WTC11 (cell line): ENCODE measurements at regions not wholly inside any gene's neighbourhood (a gene's known extent, or its start where the extent isn't known, plus 50 kb on each side); places are given as distances from the start of the nearest gene placed in this dataset.

Experiments
- ATAC-seq: fragments of 200-7000 bp; cut with Tn5 transposase; 2 replicates; pipeline ENCODE4 v1.10.0; 2021; ENCODE audit warnings: mild to moderate bottlenecking, moderate library complexity
- CTCF ChIA-PET: fragments of 300-600 bp; sonication (Branson Sonifier 250); formaldehyde crosslinking; loops from one replicate; lab custom pipeline; 2021; ENCODE audit warnings: antibody characterized with exemption; lab: Charles Lee
- POLR2A ChIA-PET: fragments of 350-600 bp; sonication (Branson Sonifier 250); formaldehyde crosslinking; loops from one replicate; lab custom pipeline; 2021; ENCODE audit warnings: antibody characterized with exemption; lab: Charles Lee
- DNase-seq: peaks from one replicate; pipeline ENCODE4 v3.0.0; 2021; ENCODE audit warnings: low spot score
- H3K27ac Mint-ChIP-seq: 2 replicates; pipeline ENCODE4 v1.8.0; 2021; ENCODE audit warnings: mixed read lengths
- H3K27me3 Mint-ChIP-seq: 2 replicates; pipeline ENCODE4 v1.8.0; 2021; ENCODE audit warnings: low read depth, mild to moderate bottlenecking, moderate library complexity, mixed read lengths
- H3K36me3 Mint-ChIP-seq: 2 replicates; pipeline ENCODE4 v1.8.0; 2021; ENCODE audit warnings: mixed read lengths
- H3K4me1 Mint-ChIP-seq: 2 replicates; pipeline ENCODE4 v1.8.0; 2022; ENCODE audit warnings: mixed read lengths
- H3K4me3 Mint-ChIP-seq: 2 replicates; pipeline ENCODE4 v1.8.0; 2021; ENCODE audit warnings: mild to moderate bottlenecking, moderate library complexity, mixed read lengths
- H3K9me3 Mint-ChIP-seq: 2 replicates; pipeline ENCODE4 v1.8.0; 2021; ENCODE audit warnings: mixed read lengths
- CTCF ChIP-seq: fragments of 200-600 bp; IDR thresholded peaks from 2 replicates; pipeline ENCODE4 v1.8.0; 2022; ENCODE audit warnings: antibody characterized with exemption
- E2F1 ChIP-seq: sonication (generic); formaldehyde crosslinking; IDR thresholded peaks from 2 replicates; pipeline ENCODE4 v1.8.0; 2022; ENCODE audit warnings: mild to moderate bottlenecking, missing genetic modification reagents
- E2F5 ChIP-seq: sonication (generic); formaldehyde crosslinking; IDR thresholded peaks from 2 replicates; pipeline ENCODE4 v1.8.1; 2022; ENCODE audit warnings: mild to moderate bottlenecking, moderate library complexity, missing genetic modification reagents
- ELF4 ChIP-seq: sonication (generic); formaldehyde crosslinking; IDR thresholded peaks from 2 replicates; pipeline ENCODE4 v1.8.1; 2022; ENCODE audit warnings: low read depth, mild to moderate bottlenecking, moderate library complexity, missing genetic modification reagents
- EMX1 ChIP-seq: fragments of 250-450 bp; sonication (Bioruptor Pico); IDR thresholded peaks from 2 replicates; pipeline ENCODE4 v1.8.0; 2021; ENCODE audit warnings: mild to moderate bottlenecking
- HMGA2 ChIP-seq: fragments of 250-450 bp; sonication (Bioruptor Pico); IDR thresholded peaks from 2 replicates; pipeline ENCODE4 v1.4.0; 2021; ENCODE audit warnings: mild to moderate bottlenecking, moderate library complexity
- IRF2 ChIP-seq: sonication (generic); formaldehyde crosslinking; IDR thresholded peaks from 2 replicates; pipeline ENCODE4 v1.8.0; 2022; ENCODE audit warnings: low read depth, missing genetic modification reagents, borderline replicate concordance
- JUN ChIP-seq: sonication (generic); formaldehyde crosslinking; IDR thresholded peaks from 2 replicates; pipeline ENCODE4 v1.8.0; 2023; ENCODE audit warnings: mild to moderate bottlenecking, missing genetic modification reagents
- NFE2L1 ChIP-seq: sonication (generic); formaldehyde crosslinking; IDR thresholded peaks from 2 replicates; pipeline ENCODE4 v1.8.1; 2023; ENCODE audit warnings: missing genetic modification reagents
- NFYB ChIP-seq: sonication (generic); formaldehyde crosslinking; conservative IDR thresholded peaks from 2 replicates; pipeline ENCODE4 v1.8.0; 2022; ENCODE audit warnings: low read depth, missing genetic modification reagents
- STAT6 ChIP-seq: sonication (generic); formaldehyde crosslinking; conservative IDR thresholded peaks from 2 replicates; pipeline ENCODE4 v1.8.1; 2023; ENCODE audit warnings: mild to moderate bottlenecking, low read depth, missing genetic modification reagents, moderate library complexity
- TCF7 ChIP-seq: sonication (generic); formaldehyde crosslinking; IDR thresholded peaks from 2 replicates; pipeline ENCODE4 v1.8.0; 2022; ENCODE audit warnings: mild to moderate bottlenecking, low read depth, missing genetic modification reagents, moderate library complexity
- ZNF219 ChIP-seq: sonication (generic); formaldehyde crosslinking; IDR thresholded peaks from 2 replicates; pipeline ENCODE4 v1.8.0; 2023; ENCODE audit warnings: missing genetic modification reagents, mild to moderate bottlenecking, borderline replicate concordance
- ZNF232 ChIP-seq: sonication (generic); formaldehyde crosslinking; IDR thresholded peaks from 2 replicates; pipeline ENCODE4 v1.8.0; 2022; ENCODE audit warnings: mild to moderate bottlenecking, missing genetic modification reagents
- ZNF263 ChIP-seq: sonication (generic); formaldehyde crosslinking; IDR thresholded peaks from 2 replicates; pipeline ENCODE4 v1.8.1; 2022; ENCODE audit warnings: low read depth, mild to moderate bottlenecking, moderate library complexity, missing genetic modification reagents
- ZNF532 ChIP-seq: fragments of 250-450 bp; sonication (Bioruptor Pico); IDR thresholded peaks from 2 replicates; pipeline ENCODE4 v1.9.0; 2021; ENCODE audit warnings: mild to moderate bottlenecking, borderline replicate concordance
- ZNF671 ChIP-seq: fragments of 250-450 bp; sonication (Bioruptor Pico); IDR thresholded peaks from 2 replicates; pipeline ENCODE4 v1.8.0; 2021; ENCODE audit warnings: mild to moderate bottlenecking
- TF ChIP-seq, protein P1 (sequence below): sonication (generic); formaldehyde crosslinking; IDR thresholded peaks from 2 replicates; pipeline ENCODE4 v1.8.1; 2023; ENCODE audit warnings: mild to moderate bottlenecking, missing genetic modification reagents
- TF ChIP-seq, protein P2 (sequence below): sonication (generic); formaldehyde crosslinking; IDR thresholded peaks from 2 replicates; pipeline ENCODE4 v1.8.1; 2022; ENCODE audit warnings: low read depth, mild to moderate bottlenecking, moderate library complexity, missing genetic modification reagents, borderline replicate concordance

DNA sequence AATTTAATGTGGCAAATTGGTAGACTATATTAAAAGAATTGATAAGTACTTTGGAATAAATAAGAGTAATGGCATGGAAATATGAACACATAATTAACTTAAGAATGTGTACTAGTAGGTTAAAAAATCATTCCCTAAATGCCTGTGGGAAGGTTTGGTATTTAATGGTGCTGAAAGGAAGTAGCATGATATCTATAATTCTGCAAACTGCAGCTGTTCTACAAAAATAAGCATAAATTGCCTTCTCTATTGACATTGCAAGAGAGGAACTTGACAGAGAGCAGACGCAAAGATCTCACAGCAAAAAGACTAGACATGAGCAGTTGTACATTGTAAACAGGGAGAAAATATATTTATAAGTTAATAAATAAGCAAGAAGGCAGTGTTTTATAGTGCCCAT lies 752.5 kb upstream of the PCDH10 start:
- no peak for TF ChIP-seq TCF7
- no peak for TF ChIP-seq ZNF263
- no peak for TF ChIP-seq E2F5 (CRISPR knock-in tag)
- no peak for TF ChIP-seq EMX1
- no peak for TF ChIP-seq ZNF219
- no peak for TF ChIP-seq E2F1 (CRISPR knock-in tag)
- TF ChIP-seq, protein P1, sequence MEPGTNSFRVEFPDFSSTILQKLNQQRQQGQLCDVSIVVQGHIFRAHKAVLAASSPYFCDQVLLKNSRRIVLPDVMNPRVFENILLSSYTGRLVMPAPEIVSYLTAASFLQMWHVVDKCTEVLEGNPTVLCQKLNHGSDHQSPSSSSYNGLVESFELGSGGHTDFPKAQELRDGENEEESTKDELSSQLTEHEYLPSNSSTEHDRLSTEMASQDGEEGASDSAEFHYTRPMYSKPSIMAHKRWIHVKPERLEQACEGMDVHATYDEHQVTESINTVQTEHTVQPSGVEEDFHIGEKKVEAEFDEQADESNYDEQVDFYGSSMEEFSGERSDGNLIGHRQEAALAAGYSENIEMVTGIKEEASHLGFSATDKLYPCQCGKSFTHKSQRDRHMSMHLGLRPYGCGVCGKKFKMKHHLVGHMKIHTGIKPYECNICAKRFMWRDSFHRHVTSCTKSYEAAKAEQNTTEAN (CRISPR knock-in tag): no peak
- no peak for TF ChIP-seq IRF2 (CRISPR knock-in tag)
- TF ChIP-seq ZNF232: no peak
- TF ChIP-seq NFYB (CRISPR knock-in tag): no peak
- TF ChIP-seq ZNF532 (CRISPR knock-in tag): no peak
- TF ChIP-seq HMGA2 (CRISPR knock-in tag): no peak
- TF ChIP-seq JUN (CRISPR knock-in tag): no peak
- TF ChIP-seq NFE2L1 (CRISPR knock-in tag): no peak
- TF ChIP-seq ZNF671 (CRISPR knock-in tag): no peak
- TF ChIP-seq, protein P2, sequence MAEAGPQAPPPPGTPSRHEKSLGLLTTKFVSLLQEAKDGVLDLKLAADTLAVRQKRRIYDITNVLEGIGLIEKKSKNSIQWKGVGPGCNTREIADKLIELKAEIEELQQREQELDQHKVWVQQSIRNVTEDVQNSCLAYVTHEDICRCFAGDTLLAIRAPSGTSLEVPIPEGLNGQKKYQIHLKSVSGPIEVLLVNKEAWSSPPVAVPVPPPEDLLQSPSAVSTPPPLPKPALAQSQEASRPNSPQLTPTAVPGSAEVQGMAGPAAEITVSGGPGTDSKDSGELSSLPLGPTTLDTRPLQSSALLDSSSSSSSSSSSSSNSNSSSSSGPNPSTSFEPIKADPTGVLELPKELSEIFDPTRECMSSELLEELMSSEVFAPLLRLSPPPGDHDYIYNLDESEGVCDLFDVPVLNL (CRISPR knock-in tag): no peak
- TF ChIP-seq ELF4 (CRISPR knock-in tag): no peak
- TF ChIP-seq CTCF: no peak
- TF ChIP-seq STAT6 (CRISPR knock-in tag): no peak
- Mint-ChIP-seq H3K4me3 (no peak overlapping the region), H3K9me3 (peaks cover 29% of the 10 kb centered on the region), H3K27ac (no peak overlapping the region), H3K27me3 (no peaks in the 10 kb centered on the region), H3K36me3 (peaks cover 22% of the 10 kb centered on the region), H3K4me1 (no peaks in the 10 kb centered on the region)
- ATAC-seq (no peak), DNase-seq (no peak)
- CTCF ChIA-PET: no interaction called here
- POLR2A ChIA-PET: no interaction called here
